ENCODE measurements at regions not wholly inside any gene's neighbourhood (a gene's known extent, or its start where the extent isn't known, plus 50 kb on each side); places are given as distances from the start of the nearest gene placed in this dataset.

DNA sequence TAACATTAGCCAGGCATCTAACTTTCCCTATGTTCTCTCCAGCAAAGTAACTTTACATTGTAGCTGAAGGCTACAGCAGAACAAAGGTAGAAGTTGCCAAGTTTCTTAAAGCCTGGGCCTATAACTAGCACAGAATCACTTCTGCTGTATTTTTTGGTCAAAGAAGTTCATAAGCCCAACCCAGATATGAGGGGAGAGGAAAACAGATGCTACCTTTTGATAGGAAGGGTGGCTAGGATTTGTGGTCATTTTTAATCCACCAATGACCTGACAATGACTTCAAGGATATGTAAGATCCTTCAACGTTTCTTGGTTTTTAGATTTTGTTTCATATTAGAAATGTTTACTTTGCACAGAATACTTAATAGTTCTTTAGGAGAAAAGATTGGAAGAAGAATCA lies 64.2 kb upstream of the RANBP3L start:
- Histone ChIP-seq H3K9me3 (replicated peaks in 1 of 2; ENCODE audit: control insufficient read depth in 1 of 2, insufficient read depth in 1 of 2, low read length in 2 of 2) (no peaks in the 10 kb centered on the region), H3K27ac (ENCODE audit: low read depth in 1 of 2, low read length in 2 of 2) (no peak overlapping the region), H4K20me1 (ENCODE audit: insufficient read depth, low read length) (no peaks in the 10 kb centered on the region), H3K79me2 (ENCODE audit: insufficient read depth, low read length) (no peaks in the 10 kb centered on the region), H3K4me1 (ENCODE audit: control insufficient read depth in 1 of 2, insufficient read depth in 2 of 2, low read length in 2 of 2) (no peaks in the 10 kb centered on the region), H2AFZ (ENCODE audit: insufficient read depth, low read depth, low read length, poor library complexity, severe bottlenecking) (no peak overlapping the region), H3K9ac (ENCODE audit: insufficient read depth, low read length, poor library complexity, severe bottlenecking) (no peak overlapping the region), H3K36me3 (replicated peaks in 1 of 2; ENCODE audit: control insufficient read depth in 1 of 2, insufficient read depth in 2 of 2, low read length in 2 of 2) (no peaks in the 10 kb centered on the region), H3K4me2 (replicated peaks; ENCODE audit: extremely low read depth, low read length, poor library complexity, severe bottlenecking) (no peak overlapping the region), H3K27me3 (ENCODE audit: control insufficient read depth in 2 of 2, insufficient read depth in 2 of 2, low read length in 2 of 2) (no peaks in the 10 kb centered on the region), H3K4me3 (replicated peaks in 1 of 3; ENCODE audit: low read depth in 2 of 3, low read length in 3 of 3) (no peak overlapping the region)
- H3K27ac Mint-ChIP-seq, result no peak overlapping the region
- no CpG with 5 or more reads among the region's 1 CpG for WGBS (ENCODE audit: insufficient coverage)
- H3K27me3 Mint-ChIP-seq (ENCODE audit: low read depth in 3 of 3), result no peaks in the 10 kb centered on the region
- TF ChIP-seq, protein P1, sequence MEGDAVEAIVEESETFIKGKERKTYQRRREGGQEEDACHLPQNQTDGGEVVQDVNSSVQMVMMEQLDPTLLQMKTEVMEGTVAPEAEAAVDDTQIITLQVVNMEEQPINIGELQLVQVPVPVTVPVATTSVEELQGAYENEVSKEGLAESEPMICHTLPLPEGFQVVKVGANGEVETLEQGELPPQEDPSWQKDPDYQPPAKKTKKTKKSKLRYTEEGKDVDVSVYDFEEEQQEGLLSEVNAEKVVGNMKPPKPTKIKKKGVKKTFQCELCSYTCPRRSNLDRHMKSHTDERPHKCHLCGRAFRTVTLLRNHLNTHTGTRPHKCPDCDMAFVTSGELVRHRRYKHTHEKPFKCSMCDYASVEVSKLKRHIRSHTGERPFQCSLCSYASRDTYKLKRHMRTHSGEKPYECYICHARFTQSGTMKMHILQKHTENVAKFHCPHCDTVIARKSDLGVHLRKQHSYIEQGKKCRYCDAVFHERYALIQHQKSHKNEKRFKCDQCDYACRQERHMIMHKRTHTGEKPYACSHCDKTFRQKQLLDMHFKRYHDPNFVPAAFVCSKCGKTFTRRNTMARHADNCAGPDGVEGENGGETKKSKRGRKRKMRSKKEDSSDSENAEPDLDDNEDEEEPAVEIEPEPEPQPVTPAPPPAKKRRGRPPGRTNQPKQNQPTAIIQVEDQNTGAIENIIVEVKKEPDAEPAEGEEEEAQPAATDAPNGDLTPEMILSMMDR (IDR thresholded peaks at IDR 0.05), result no peak
- peaks cover 0 to 5% (median 0%) of the 10 kb centered on the region in 7 donors for H3K9me3 Mint-ChIP-seq
- intact Hi-C loops (cut with micrococcal nuclease), result no loop called here
- no peaks in the 10 kb centered on the region for H3K4me1 Mint-ChIP-seq
- no peaks in the 10 kb centered on the region for H3K36me3 Mint-ChIP-seq
- no peak for DNase-seq
- no peak overlapping the region for H3K4me3 Mint-ChIP-seq

DNA sequence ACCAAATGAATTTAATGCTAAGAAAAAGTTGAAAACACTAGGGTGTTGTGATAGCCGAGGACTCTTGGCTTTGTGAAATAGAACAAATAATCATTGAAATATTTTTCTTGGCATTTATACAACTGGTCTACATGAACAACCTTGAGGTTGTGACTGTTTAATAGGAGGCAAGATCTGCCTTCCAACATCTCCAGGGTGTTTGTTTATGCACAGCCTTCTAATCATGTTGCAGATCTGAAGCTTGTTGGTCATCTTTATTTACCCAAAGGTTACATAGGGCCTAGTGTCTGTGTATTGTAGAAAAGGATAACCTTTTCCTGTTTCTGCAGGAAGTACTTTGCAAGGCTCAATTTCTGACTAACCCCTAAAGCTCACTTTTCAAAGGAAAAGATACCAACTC lies 65.2 kb upstream of the RANBP3L start:
- no peak overlapping the region for H3K4me3 Mint-ChIP-seq
- TF ChIP-seq, protein P1 (IDR thresholded peaks at IDR 0.05), result no peak
- H3K27ac Mint-ChIP-seq, result no peak overlapping the region
- no peaks in the 10 kb centered on the region for H3K4me1 ChIP-seq (ENCODE audit: control insufficient read depth in 1 of 2, insufficient read depth in 2 of 2, low read length in 2 of 2)
- no peak overlapping the region for H3K9ac ChIP-seq (ENCODE audit: insufficient read depth, low read length, poor library complexity, severe bottlenecking)
- H3K4me2 ChIP-seq (replicated peaks; ENCODE audit: extremely low read depth, low read length, poor library complexity, severe bottlenecking), result no peak overlapping the region
- peaks cover 0 to 5% (median 2%) of the 10 kb centered on the region in 7 donors for H3K9me3 Mint-ChIP-seq
- no peak for DNase-seq
- intact Hi-C loops (cut with micrococcal nuclease), result no loop called here
- H3K27ac ChIP-seq (ENCODE audit: low read depth in 1 of 2, low read length in 2 of 2), result no peak overlapping the region
- H3K27me3 ChIP-seq (ENCODE audit: control insufficient read depth in 2 of 2, insufficient read depth in 2 of 2, low read length in 2 of 2), result no peaks in the 10 kb centered on the region
- WGBS (ENCODE audit: insufficient coverage), result no CpG with 5 or more reads among the region's 1 CpG
- no peaks in the 10 kb centered on the region for H3K79me2 ChIP-seq (ENCODE audit: insufficient read depth, low read length)
- H3K36me3 ChIP-seq (replicated peaks in 1 of 2; ENCODE audit: control insufficient read depth in 1 of 2, insufficient read depth in 2 of 2, low read length in 2 of 2), result no peaks in the 10 kb centered on the region
- H3K36me3 Mint-ChIP-seq, result no peaks in the 10 kb centered on the region
- H3K4me1 Mint-ChIP-seq, result no peaks in the 10 kb centered on the region
- H4K20me1 ChIP-seq (ENCODE audit: insufficient read depth, low read length), result no peaks in the 10 kb centered on the region
- no peaks in the 10 kb centered on the region for H3K9me3 ChIP-seq (replicated peaks in 1 of 2; ENCODE audit: control insufficient read depth in 1 of 2, insufficient read depth in 1 of 2, low read length in 2 of 2)
- no peaks in the 10 kb centered on the region for H3K27me3 Mint-ChIP-seq (ENCODE audit: low read depth in 3 of 3)
- no peak overlapping the region for H2AFZ ChIP-seq (ENCODE audit: insufficient read depth, low read depth, low read length, poor library complexity, severe bottlenecking)
- H3K4me3 ChIP-seq (replicated peaks in 1 of 3; ENCODE audit: low read depth in 2 of 3, low read length in 3 of 3), result no peak overlapping the region
